B cell (primary cell): ENCODE measurements at regions not wholly inside any gene's neighbourhood (a gene's known extent, or its start where the extent isn't known, plus 50 kb on each side); places are given as distances from the start of the nearest gene placed in this dataset.

ENCODE experiments used
- ATAC-seq: fragments of 200-7000 bp; cut with Tn5 transposase; one replicate; pipeline ENCODE4 v1.10.0; 2021; ENCODE audit warnings: low read depth, mild to moderate bottlenecking, moderate number of reproducible peaks, moderate library complexity
- CTCF ChIA-PET: fragments of 350-600 bp; sonication (Branson Sonifier 250); formaldehyde crosslinking; loops from one replicate; lab custom pipeline; 2021; ENCODE audit warnings: antibody characterized with exemption, inconsistent platforms; lab: Charles Lee
- POLR2A ChIA-PET: fragments of 350-600 bp; sonication (Branson Sonifier 250); formaldehyde crosslinking; loops from one replicate; lab custom pipeline; 2021; ENCODE audit warnings: antibody characterized with exemption; lab: Charles Lee
- DNase-seq: peaks from one replicate; pipeline ENCODE4 v3.0.0; 2013
- H2AFZ ChIP-seq: 2 replicates; pipeline ENCODE4 v1.6.1; 2012; ENCODE audit warnings: mild to moderate bottlenecking, low read depth, low read length; ENCODE audit not compliant: insufficient read depth, poor library complexity, severe bottlenecking
- H3K27ac ChIP-seq, 2 donors: 1 replicate in 1 of 2; 2 replicates in 1 of 2; pipeline ENCODE4 v1.5.1; 2012 to 2013; ENCODE audit warnings: low read length in 2 of 2, mild to moderate bottlenecking in 2 of 2, moderate library complexity in 1 of 2
- H3K27me3 ChIP-seq, 4 experiments: fragments of 200-600 bp in 1 of 4; sonication (generic) in 1 of 4; replicated peaks in 1 of 4; 1 replicate in 2 of 4; 2 replicates in 2 of 4; pipeline versions ENCODE4 v1.6.1 to v1.7.0; 2013 to 2016; ENCODE audit warnings: low read length in 3 of 4, mild to moderate bottlenecking in 2 of 4, mixed read lengths in 1 of 4, moderate library complexity in 1 of 4; ENCODE audit not compliant: insufficient read depth in 4 of 4, control insufficient read depth in 3 of 4; ENCODE audit errors: control extremely low read depth in 1 of 4
- H3K36me3 ChIP-seq, 2 experiments: replicated peaks in 1 of 2; 1 replicate in 1 of 2; 2 replicates in 1 of 2; pipeline versions ENCODE4 v1.6.1 to v1.7.1; 2013; ENCODE audit warnings: low read length in 1 of 2; ENCODE audit not compliant: insufficient read depth in 2 of 2, control insufficient read depth in 1 of 2; ENCODE audit errors: control extremely low read depth in 1 of 2, extremely low read depth in 1 of 2
- H3K4me1 ChIP-seq, 2 donors: fragments of 200-600 bp in 1 of 2; sonication (generic) in 1 of 2; 1 replicate in 1 of 2; 2 replicates in 1 of 2; pipeline versions ENCODE4 v1.5.1 to v1.6.1; 2013 to 2017; ENCODE audit warnings: low read length in 2 of 2; ENCODE audit not compliant: control insufficient read depth in 2 of 2, insufficient read depth in 2 of 2
- H3K4me2 ChIP-seq: replicated peaks from 2 replicates; pipeline ENCODE3; 2012; ENCODE audit warnings: mild to moderate bottlenecking, low read depth, low read length; ENCODE audit not compliant: poor library complexity, severe bottlenecking
- H3K4me3 ChIP-seq, 5 experiments: fragments of 200-600 bp in 1 of 5; sonication (generic) in 1 of 5; 1 replicate in 3 of 5; 2 replicates in 2 of 5; pipeline versions ENCODE4 v1.5.1 to v1.7.0; 2011 to 2016; ENCODE audit warnings: low read length in 4 of 5, mild to moderate bottlenecking in 4 of 5, low read depth in 2 of 5, control low read depth in 1 of 5, moderate library complexity in 1 of 5; ENCODE audit not compliant: insufficient read depth in 1 of 5; ENCODE audit errors: control extremely low read depth in 1 of 5, extremely low read depth in 1 of 5
- H3K79me2 ChIP-seq: fragments of 200-600 bp; sonication (generic); one replicate; pipeline ENCODE4 v1.6.0; 2016; ENCODE audit warnings: low read length; ENCODE audit not compliant: control insufficient read depth, insufficient read depth
- H3K9ac ChIP-seq: fragments of 200-600 bp; sonication (generic); 2 replicates; pipeline ENCODE4 v1.6.1; 2017; ENCODE audit warnings: mild to moderate bottlenecking, low read length, moderate library complexity
- H3K9me3 ChIP-seq, 3 donors: one replicate each; pipeline versions ENCODE4 v1.6.1 to v1.7.1; 2013; ENCODE audit warnings: low read length in 2 of 3; ENCODE audit not compliant: control insufficient read depth in 2 of 3, insufficient read depth in 1 of 3; ENCODE audit errors: control extremely low read depth in 1 of 3
- H4K20me1 ChIP-seq: 2 replicates; pipeline ENCODE4 v1.6.0; 2012; ENCODE audit warnings: mild to moderate bottlenecking, low read length; ENCODE audit not compliant: insufficient read depth, control insufficient read depth, poor library complexity, severe bottlenecking
- H3K27ac Mint-ChIP-seq: one replicate; pipeline ENCODE4 v1.8.0; 2021; ENCODE audit warnings: mixed read lengths
- H3K27me3 Mint-ChIP-seq: one replicate; pipeline ENCODE4 v1.8.0; 2021; ENCODE audit warnings: mixed read lengths
- H3K4me1 Mint-ChIP-seq: one replicate; pipeline ENCODE4 v1.8.0; 2021; ENCODE audit warnings: mixed read lengths
- H3K4me3 Mint-ChIP-seq: one replicate; pipeline ENCODE4 v1.8.0; 2021; ENCODE audit warnings: mixed read lengths
- H3K9me3 Mint-ChIP-seq: one replicate; pipeline ENCODE4 v1.8.0; 2022; ENCODE audit warnings: mixed read lengths; ENCODE audit not compliant: insufficient read depth
- EZH2 ChIP-seq: IDR thresholded peaks from 2 replicates; pipeline ENCODE4 v1.6.1; 2012; ENCODE audit warnings: borderline replicate concordance, low read depth, mild to moderate bottlenecking, moderate library complexity, low read length; ENCODE audit not compliant: insufficient read depth, poor library complexity, severe bottlenecking
- WGBS: methylation state at CpG from one replicate; pipeline ENCODE4 v1.1.5; 2013; ENCODE audit warnings: missing lambda C conversion rate; ENCODE audit not compliant: insufficient coverage; 5-methylcytosine and 5-hydroxymethylcytosine counted together
- intact Hi-C: fragments of 100-400 bp; cut with micrococcal nuclease; formaldehyde crosslinking; loops from one replicate; pipeline ENCODE4 v1.10.0; 2022
- TF ChIP-seq, protein P1 (sequence below): fragments of 200-600 bp; IDR thresholded peaks from one replicate; pipeline ENCODE4 v1.8.0; 2022; ENCODE audit warnings: antibody characterized with exemption, mild to moderate bottlenecking

DNA sequence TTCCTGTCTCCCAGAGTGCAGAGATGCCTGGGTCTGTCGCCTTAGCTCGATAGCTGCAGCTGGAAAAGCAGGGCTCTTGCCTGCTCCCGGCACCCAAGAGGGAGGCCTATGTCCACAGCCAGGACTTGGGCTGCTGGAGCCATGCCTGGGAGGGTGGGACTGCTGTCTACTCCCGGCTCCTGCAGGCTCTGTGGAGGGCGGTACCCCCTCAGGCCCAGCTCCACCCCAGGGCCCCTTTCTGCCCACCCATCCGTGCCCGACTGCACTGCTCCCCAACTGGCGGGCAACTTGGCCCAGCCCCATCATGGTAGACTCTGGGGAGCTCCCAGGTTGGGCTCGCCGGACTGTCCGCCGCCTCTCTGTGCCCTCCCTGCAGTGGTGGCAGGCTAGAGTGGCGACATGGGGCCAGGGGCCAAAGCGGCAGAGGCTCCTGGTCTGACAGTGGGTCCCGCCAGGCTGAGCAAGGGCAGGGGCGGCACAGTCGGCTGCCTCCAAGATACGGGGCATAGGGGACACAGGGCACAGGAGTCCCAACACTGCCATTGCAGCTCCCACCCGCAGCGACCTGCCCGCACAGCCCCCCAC, 901.0 kb downstream of the CCDC85A start:
- Histone ChIP-seq H3K79me2 (no peaks in the 10 kb centered on the region), H3K27ac (no peak overlapping the region), H3K36me3 (no peaks in the 10 kb centered on the region), H3K9ac (no peak overlapping the region), H3K27me3 (no peaks in the 10 kb centered on the region), H4K20me1 (no peaks in the 10 kb centered on the region), H2AFZ (no peak overlapping the region), H3K4me2 (no peak overlapping the region), H3K4me3 (no peak overlapping the region), H3K4me1 (no peaks in the 10 kb centered on the region), H3K9me3 (peaks cover 0 to 19% (median 1%) of the 10 kb centered on the region in 3 donors)
- no peaks in the 10 kb centered on the region for H3K27me3 Mint-ChIP-seq
- intact Hi-C loops: no loop called here
- no peaks in the 10 kb centered on the region for H3K4me1 Mint-ChIP-seq
- DNase-seq (no peak), ATAC-seq (no peak)
- H3K4me3 Mint-ChIP-seq: no peak overlapping the region
- H3K27ac Mint-ChIP-seq: no peak overlapping the region
- peaks cover 7% of the 10 kb centered on the region for H3K9me3 Mint-ChIP-seq
- TF ChIP-seq, protein P1, sequence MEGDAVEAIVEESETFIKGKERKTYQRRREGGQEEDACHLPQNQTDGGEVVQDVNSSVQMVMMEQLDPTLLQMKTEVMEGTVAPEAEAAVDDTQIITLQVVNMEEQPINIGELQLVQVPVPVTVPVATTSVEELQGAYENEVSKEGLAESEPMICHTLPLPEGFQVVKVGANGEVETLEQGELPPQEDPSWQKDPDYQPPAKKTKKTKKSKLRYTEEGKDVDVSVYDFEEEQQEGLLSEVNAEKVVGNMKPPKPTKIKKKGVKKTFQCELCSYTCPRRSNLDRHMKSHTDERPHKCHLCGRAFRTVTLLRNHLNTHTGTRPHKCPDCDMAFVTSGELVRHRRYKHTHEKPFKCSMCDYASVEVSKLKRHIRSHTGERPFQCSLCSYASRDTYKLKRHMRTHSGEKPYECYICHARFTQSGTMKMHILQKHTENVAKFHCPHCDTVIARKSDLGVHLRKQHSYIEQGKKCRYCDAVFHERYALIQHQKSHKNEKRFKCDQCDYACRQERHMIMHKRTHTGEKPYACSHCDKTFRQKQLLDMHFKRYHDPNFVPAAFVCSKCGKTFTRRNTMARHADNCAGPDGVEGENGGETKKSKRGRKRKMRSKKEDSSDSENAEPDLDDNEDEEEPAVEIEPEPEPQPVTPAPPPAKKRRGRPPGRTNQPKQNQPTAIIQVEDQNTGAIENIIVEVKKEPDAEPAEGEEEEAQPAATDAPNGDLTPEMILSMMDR: no peak
- TF ChIP-seq EZH2: no peak
- WGBS: 93% methylated on average over 21 of the region's 21 CpGs
- POLR2A ChIA-PET: no interaction called here
- CTCF ChIA-PET: no interaction called here

- Histone ChIP-seq H3K9ac (no peak overlapping the region), H3K79me2 (no peaks in the 10 kb centered on the region), H3K4me3 (no peak overlapping the region), H3K36me3 (no peaks in the 10 kb centered on the region), H3K27ac (no peak overlapping the region), H3K4me2 (no peak overlapping the region), H4K20me1 (no peaks in the 10 kb centered on the region), H3K4me1 (no peaks in the 10 kb centered on the region), H3K27me3 (no peaks in the 10 kb centered on the region), H2AFZ (no peak overlapping the region), H3K9me3 (peaks cover 0 to 10% (median 0%) of the 10 kb centered on the region in 3 donors)
- H3K4me1 Mint-ChIP-seq: no peaks in the 10 kb centered on the region
- CTCF ChIA-PET: no interaction called here
- intact Hi-C loops: no loop called here
- H3K9me3 Mint-ChIP-seq: peaks cover 7% of the 10 kb centered on the region
- POLR2A ChIA-PET: no interaction called here
- H3K4me3 Mint-ChIP-seq: no peak overlapping the region
- no peak overlapping the region for H3K27ac Mint-ChIP-seq
- no peak for TF ChIP-seq EZH2
- TF ChIP-seq, protein P1: no peak
- no peak for DNase-seq
- H3K27me3 Mint-ChIP-seq: no peaks in the 10 kb centered on the region
- ATAC-seq: no peak
Measured at GRCh38 chr2:57093020-57093419, 909.2 kb downstream of the CCDC85A start.
